ENCODE measurements at regions not wholly inside any gene's neighbourhood (a gene's known extent, or its start where the extent isn't known, plus 50 kb on each side); places are given as distances from the start of the nearest gene placed in this dataset.

- no peak for TF ChIP-seq EP300 (IDR thresholded peaks at IDR 0.05)
- no peak for TF ChIP-seq CTCF (IDR thresholded peaks at IDR 0.05)
- TF ChIP-seq POLR2A (IDR thresholded peaks at IDR 0.05) = no peak
- no peak for TF ChIP-seq POLR2AphosphoS5 (IDR thresholded peaks at IDR 0.05)
Observed at GRCh38 chr4:19540859-19541540, 710.7 kb upstream of the SLIT2 start.
